ENCODE measurements at regions not wholly inside any gene's neighbourhood (a gene's known extent, or its start where the extent isn't known, plus 50 kb on each side); places are given as distances from the start of the nearest gene placed in this dataset.

DNA sequence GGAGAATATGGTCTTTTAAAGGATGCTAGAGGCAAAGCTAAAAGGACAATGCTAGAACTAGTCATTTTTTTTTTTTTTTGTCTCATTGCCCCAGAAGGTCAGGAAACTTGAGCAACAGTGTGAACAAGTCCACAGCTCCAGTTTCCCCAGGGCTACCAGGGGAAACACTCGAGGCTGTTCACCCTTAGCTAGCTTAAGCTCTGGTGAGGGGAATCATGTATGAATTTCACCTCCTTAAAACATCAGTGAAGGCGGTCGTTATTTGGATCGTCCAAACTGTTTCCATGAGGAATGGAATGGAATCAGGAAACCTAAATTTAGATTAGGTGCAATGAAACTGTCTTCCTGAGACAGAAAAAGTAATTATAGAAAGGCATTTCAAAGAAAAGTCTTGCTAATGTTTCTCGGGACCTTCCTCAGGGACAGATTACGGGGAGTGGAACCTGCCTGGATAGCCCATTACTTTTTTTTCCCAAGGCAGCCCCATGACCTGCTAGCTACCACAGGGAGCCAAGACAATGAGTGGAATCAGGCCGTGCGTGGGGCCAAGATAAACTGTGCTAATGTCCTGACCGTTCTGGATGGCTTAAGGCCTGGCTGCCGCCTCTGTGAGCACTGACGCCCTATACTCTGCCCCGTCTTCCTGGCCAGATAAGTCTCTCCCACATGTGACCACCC, 164.8 kb upstream of the SGK1 start:
- DNase-seq (ENCODE audit: low read depth, low spot score) = no peak
- no peak overlapping the region for H3K27ac ChIP-seq

DNA sequence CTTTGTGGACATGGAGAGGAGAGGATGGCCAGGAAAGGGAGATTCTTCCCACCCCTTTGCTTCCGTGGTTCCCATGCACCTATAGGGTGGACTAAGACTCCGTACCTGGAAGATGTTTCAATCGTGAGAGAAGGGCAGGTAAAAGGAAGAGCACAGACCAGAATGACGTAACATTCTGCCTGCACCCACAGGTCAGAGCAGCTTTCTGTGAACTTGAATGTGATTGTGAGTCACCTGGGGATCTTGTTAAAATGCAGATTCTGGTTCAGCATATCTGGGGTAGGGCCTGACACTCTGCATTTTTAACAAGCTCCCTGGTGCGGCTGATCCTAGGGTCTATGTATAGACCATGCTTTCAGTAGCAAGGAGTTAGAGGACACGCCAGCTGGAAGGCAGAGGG, 164.1 kb upstream of the SGK1 start:
- DNase-seq (ENCODE audit: low read depth, low spot score) = no peak

DNA sequence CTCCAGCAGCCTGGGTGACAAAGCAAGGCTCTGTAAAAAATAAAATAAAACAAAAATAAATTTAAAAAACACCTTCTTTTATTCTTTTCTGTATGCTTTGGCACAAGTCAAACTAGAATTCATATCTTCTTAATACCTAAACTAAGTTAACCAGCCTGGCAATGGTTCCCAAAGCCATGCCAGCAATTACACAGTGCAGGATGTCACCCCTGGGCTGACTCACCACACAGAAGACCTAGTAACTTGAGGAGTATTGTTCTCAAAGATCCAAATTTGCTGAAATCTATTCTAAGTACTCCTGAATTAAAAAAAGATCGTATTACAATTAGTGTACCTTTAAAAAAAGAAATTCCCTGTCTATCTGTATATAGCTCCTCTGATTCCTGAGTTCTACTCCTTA, 162.7 kb upstream of the SGK1 start:
- H3K27ac ChIP-seq = no peak overlapping the region
- no peak for DNase-seq (ENCODE audit: low read depth, low spot score)

More for the DNA sequence above, 164.1 kb upstream of the SGK1 start:
- no peak overlapping the region for H3K27ac ChIP-seq

DNA sequence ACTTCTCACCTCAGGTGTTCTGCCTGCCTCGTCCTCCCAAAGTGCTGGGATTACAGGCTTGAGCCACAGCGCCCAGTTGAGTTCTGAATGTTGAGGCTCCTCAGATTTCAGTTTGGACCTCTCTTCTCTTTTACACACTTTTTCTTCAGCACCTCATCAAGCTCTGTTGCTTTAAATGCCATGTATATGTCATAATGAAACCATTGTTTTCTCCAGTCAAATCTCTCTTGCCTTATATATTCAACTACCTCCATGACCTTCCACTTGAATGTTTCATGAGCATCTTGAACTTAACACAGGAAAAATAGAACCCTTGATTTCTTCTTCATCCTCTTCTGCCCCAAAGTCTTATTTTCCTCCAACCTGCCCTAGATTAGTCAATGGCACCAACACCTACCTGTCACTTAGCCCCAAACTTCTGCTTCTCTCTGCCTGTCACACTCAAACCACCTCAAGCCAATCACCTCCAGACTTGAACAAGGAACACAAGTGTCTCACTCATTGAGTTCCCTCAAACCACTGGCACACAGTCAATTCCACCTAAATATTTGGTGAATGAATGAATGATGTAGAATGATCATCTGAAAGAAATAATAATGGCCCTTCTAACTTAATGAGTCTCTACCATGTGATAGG, 161.0 kb upstream of the SGK1 start:
- no peak for DNase-seq (ENCODE audit: low read depth, low spot score)
- no peak overlapping the region for H3K27ac ChIP-seq

DNA sequence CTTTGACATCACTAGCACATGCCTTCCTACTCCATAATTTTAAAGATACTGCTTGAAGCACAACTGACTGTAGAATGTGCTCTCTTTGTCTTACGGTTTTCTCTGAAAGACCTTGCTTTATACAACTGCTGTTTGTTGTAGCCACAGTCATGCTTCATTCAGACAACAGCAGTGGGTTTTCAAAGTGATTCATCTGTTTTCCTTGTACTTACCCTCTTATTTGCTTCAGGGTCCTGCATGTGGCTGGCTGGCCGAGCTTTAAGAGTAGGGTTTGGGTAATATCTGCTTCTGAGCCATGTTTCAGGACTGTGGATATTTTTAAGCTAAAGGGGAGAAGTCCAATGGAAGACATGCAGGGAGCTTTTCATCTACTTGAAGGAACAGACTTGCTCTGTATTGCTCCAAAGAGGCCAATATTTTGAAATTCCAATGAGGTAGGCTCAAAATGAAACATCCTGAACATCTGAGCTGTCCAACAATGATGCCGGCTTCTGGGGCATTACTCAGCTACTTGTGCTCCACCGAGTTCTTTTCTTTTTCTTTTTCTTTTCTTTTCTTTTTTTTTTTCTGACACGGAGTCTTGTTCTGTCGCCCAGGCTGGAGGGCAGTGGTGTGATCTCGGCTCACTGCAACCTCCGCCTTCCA, 160.2 kb upstream of the SGK1 start:
- no peak for DNase-seq (ENCODE audit: low read depth, low spot score)
- H3K27ac ChIP-seq = no peak overlapping the region

DNA sequence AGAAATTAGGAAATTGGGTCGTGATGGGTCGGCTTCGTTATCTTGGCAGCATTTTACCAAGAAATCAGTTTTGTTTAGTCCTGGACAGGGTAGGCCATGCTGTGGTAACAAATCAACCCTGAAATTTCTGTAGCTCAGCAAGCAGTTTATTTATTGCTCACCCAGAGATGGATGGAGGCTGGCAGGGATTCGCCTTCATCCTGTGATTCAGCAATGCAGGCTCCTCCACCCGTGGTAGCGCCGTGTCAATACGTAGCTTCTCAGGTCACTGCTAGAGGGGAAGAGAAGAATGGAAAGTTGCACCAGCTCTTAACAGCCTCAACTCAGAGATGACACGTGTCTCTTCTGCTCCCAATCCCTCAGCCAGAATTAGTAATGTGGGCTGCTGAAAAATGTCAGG, 157.0 kb upstream of the SGK1 start:
- no peak overlapping the region for H3K27ac ChIP-seq
- no peak for DNase-seq (ENCODE audit: low read depth, low spot score)

DNA sequence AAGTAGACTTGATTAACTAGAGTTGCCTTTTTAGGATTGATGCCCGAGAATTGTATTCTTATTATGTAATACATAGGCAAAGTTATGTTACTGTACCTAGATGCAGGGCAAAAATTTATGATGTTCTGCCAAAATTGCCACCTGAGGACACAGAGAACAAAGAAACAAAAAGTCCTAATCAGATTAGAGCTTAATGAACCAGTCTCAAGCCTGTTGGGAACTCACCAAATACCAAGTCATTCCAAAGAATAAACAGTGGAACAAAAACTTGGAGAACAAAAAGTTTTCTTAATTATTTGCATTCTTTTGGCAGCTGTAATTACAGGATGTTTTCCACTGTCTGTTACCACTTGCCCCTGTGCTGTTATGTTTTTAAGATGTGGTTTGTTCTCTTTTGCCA, 154.7 kb upstream of the SGK1 start:
- H3K27ac ChIP-seq = no peak overlapping the region
- DNase-seq (ENCODE audit: low read depth, low spot score) = no peak

DNA sequence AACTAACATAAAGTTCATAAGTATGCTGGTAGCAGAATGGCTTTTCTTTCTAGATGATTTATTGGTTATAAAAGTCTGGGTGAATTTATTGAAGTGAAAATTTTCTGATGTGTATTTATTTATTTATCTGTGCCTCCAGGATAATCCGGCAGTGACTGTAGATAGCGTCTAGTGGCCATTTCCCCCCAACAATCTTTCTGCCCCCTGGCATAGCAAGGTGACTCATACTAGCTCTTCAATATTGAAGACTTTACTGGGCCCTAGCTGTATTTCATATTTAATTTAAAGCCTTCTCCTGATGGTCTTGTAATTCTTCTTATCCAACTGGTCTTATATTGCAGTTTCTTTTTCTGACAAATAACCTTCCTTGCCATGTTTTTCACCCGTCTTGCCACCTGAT, 154.1 kb upstream of the SGK1 start:
- DNase-seq (ENCODE audit: low read depth, low spot score) = no peak

DNA sequence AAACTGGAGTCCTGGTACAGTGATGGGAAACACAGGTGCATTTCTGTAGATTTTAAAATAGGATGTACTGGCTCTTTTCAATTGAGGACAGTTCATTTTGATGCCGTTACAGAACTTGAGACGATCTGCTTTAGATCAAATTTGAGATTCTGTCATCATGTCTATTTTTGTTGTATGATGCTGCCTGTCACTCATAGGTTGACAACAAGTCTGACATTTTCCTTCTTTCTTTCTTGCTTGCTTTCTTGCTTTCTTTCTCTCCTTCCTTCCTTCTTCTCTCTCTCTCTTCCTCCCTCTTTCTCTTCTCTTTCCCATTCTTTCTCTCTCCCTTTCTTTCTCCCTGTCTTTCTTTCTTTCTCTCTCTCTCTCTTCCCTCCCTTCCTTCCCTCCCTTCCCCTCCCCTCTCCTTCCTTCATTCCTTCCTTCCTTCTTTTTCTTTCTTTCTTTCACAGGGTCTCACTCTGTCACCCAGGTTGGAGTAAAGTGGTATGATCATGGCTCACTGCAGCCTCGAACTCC, 152.6 kb upstream of the SGK1 start:
- DNase-seq (ENCODE audit: low read depth, low spot score) = no peak
- no peak overlapping the region for H3K27ac ChIP-seq

More for the DNA sequence above, 154.1 kb upstream of the SGK1 start:
- no peak overlapping the region for H3K27ac ChIP-seq

DNA sequence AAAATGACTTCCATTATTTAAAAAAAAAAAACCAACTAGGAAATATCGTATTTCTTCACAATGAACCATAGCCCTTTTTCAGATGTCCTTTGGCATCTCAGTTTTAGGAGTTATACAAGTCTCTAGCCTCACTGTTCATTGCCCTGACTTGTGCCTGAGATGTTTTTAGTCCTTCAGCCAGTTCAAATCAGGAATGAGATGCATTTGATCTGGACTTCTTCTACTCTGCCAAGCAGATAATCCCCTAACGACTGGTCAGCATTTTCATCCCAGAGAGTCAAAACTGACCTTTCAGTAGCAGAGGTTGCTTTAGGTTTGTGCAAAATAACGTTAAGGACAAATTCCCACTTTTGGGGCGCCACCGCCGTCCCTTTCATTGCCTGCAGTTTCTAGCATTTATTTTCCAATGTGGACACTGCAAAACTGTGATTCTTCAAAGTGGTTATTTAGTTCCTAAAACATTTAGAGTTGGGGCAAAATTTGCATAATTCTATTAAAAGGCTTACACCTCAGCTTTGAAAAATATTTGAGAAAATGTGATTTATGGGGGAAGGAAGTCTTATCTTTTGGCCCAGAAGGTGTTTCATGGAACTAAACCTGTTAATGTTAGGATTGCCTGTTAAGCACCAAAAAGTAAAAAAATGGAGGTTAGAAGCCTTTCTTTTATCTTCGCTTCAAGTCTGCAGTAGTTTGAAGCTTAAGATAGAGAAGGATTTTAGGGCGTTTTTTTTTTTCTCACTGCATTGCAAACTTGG, 152.0 kb upstream of the SGK1 start:
- DNase-seq (ENCODE audit: low read depth, low spot score) = no peak

DNA sequence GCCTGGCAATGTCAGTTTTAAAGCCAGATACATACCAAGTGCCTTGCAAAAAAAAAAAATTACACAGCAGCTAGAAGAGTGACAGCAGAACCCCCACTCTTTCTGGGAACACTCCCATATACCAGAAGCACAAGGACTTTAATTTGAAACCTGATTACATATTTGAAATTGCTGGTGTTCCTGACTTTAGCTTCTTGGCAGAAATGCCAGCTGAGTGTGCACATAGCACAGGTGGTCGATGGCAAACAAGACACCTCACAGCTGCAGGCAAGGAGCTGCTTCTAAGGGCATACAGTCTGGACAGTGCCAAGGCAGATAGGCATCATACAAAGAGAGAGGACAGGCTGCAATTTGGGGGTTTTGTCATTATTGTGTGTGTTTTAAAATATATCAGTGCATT, 150.7 kb upstream of the SGK1 start:
- no peak for DNase-seq (ENCODE audit: low read depth, low spot score)
- H3K27ac ChIP-seq = no peak overlapping the region

More for the DNA sequence above, 152.0 kb upstream of the SGK1 start:
- H3K27ac ChIP-seq = no peak overlapping the region

DNA sequence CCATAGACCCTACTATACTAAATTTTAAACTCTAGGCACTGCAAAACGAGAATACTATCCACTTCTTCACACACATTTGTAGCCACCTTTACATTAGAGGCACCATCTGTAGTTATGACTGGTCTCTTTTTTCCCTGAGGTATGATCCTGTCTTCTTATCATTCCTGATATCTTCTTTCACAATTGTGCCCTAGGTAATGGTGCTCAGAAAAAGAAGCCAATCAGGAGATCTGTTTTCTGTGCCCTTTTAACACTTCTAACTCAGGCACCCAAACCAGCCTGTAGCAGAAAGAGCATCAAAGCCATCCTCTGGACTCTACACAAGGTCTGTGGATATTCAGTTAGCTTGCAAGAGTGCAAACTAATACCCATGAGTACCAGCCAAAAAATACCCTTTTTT, 149.7 kb upstream of the SGK1 start:
- no peak for DNase-seq (ENCODE audit: low read depth, low spot score)
- H3K27ac ChIP-seq = peak overlapping the region; percentile 70

DNA sequence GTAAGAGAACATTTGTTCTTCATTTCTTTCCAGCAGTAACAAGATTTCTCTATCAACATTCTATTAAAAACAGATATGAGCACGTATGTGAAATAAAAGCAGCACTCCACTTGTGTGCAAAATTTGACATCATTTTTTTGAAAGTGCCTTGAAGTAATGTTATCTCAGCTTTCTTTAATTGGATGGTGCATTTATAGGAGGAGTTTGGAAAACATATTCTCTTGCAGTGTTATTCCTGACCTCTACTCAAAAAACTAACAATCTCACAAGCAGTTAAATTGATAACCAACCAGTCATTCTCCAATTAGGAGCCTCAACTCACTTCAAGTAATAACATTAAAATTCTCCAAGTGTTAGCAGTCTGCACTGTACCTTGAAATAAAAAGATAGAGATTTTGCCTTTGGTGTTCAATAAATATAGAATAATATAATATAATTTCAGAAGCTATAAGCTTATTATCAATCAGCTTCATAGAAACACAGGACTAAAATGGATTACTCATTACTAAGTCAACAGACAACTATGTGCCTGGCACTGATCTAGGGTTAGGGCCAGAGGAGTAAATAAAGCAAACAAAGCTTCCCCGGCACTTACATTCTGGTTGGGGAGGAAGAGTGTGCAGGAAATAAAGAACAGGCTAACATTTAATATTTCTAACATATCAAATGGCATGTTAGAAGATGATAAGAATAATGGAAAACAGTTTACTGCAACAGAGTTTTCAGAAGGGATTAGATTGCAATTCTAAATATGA, 149.0 kb upstream of the SGK1 start:
- H3K27ac ChIP-seq = peak overlapping the region; percentile 70
- DNase-seq (ENCODE audit: low read depth, low spot score) = no peak

DNA sequence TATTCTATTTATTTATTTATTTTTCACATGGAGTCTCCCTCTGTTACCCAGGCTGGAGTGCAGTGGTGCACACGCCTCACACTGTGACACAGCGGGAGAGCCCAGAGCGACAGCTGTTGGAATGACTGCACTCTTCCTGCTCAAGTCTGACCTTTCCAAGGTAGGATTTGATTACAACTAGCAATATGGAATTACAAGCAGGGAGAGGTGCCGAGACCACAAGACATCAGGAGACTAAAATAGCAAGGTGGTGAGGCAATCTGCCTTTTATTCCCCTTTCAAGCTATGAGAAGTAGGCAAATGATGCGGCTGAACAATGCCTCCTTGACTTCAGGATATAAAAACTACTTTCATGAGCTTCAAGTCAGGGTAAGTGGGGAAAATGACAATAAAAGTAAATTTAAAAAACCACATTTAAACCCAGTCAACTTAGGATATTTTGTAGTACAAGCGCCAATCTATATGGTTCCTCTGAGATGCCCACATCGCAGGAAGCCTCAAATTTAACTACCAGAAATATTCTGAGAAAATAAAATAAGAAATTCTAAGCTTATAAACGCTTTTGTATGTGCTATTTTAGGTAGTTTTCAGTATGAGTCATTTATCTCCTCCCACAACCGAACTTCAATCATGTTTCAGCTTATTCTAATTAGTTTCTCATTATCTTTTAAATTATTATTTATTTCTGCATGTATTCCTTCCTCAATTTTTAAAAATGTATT, 146.9 kb upstream of the SGK1 start:
- peak overlapping the region; percentile 70 for H3K27ac ChIP-seq
- DNase-seq (ENCODE audit: low read depth, low spot score) = peak; percentile 60

DNA sequence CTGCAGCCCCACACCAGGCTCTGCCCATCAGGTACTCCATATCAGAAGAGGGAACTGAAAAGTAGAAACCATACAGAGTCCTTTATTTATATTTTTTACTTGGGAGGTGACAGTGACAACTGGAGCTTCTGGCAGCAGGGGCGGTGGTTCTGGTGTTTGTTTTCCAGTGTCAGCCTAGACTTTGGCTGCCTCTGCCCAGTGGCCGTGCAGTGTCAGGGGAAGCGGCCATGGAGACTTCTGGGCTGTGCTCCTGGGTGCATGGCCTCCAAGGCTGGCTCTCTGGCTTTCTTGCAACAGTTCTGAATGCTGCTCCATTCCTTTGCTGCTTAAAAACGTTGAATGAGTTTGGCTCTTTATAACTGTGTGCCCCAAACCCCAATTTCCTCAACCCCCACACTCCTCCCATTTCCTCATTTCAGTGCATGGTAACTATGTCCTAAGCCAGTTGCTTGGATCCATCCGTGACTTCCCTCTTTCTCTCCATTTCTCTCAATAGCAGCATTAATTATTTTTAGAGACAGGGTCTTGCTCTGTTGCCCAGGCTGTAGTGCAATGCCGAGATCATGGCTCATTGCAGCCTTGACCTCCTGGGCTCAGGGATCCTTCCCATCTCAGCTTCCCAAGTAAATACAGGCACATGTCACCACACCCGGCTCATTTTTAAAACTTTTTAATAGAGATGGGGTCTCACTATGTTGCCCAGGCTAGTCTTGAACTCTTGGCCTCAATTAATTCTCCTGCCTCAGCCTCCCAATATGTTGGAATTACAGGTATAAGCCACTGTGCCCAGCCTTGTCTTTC, 141.1 kb upstream of the SGK1 start:
- no peak for DNase-seq (ENCODE audit: low read depth, low spot score)
- H3K27ac ChIP-seq = no peak overlapping the region

DNA sequence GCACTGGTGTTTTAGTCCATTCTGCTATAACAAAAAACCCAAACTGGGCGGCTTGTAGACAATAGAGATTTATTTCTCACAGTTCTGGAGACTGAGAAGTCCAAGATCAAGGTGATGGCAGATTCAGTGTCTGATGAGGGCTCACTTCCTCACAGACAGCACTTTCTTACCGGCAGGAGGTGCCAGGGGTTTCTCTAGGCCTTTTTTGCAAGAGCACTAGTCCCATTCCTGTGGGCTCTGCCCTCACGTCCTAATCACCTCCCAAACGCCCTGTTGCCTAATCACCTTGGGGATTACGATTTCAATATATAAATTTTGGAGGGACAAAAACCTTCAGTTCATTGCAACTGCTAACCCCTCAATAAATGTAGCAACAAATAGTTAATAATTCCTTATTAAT, 140.0 kb upstream of the SGK1 start:
- H3K27ac ChIP-seq = no peak overlapping the region
- no peak for DNase-seq (ENCODE audit: low read depth, low spot score)

DNA sequence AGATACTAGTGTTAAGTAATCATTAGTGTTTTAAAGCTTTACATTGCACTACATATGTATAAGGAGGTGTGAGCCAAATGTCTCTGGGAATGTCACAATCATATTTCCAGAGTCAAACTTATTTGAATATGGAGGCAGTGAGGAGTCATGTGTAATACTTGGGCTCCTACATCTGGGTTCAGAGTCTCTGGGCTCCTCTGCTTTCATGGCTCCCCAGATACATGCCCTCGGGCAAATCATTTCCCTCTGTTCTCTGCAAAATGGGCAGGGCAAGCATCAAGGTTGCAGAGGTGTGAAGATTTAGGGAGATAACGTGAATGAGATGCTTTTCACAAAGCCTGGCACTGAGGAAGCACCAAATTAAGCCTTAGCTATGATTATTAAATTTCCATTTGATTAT, 138.3 kb upstream of the SGK1 start:
- DNase-seq (ENCODE audit: low read depth, low spot score) = no peak
- no peak overlapping the region for H3K27ac ChIP-seq

DNA sequence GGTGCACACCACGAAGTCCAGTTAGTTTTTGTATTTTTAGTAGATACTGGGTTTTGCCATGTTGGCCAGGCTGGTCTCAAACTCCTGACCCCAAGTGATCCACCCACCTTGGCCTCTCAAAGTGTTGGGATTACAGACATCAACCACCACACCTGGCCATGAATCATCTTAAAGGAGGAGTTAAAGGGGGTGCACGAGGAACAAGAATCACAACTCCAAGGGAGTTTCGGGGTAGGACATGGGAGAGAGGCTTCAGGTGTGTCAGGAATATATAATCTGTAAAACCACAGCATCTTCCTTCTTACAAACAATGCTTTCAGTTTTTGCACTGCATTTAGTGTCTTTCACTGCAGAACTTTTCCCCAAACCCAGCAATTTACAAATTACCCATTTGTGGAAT, 137.4 kb upstream of the SGK1 start:
- no peak for DNase-seq (ENCODE audit: low read depth, low spot score)
- no peak overlapping the region for H3K27ac ChIP-seq

DNA sequence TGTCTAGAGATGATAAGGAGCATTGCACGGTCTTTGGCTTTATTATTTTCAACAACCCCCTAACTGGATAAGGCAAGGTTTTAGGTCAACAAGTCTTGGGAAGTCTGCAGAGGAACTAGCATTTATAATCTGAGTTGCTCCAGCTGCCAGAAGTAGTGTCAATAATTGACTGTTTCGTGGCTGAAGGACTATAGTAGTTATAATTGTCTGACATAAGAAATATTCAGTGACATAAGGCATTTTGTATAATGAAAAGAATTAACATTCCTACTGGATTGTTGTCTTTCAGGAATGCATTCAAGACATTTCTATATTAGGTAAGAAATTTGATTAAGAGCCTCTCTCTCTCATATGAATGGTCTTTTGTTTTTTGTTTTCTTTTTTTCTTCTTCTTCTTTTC, 136.9 kb upstream of the SGK1 start:
- no peak for DNase-seq (ENCODE audit: low read depth, low spot score)
- no peak overlapping the region for H3K27ac ChIP-seq

Measured in epithelial cell of prostate (primary cell).